Thymus (tissue), 11 donors: ENCODE measurements at regions not wholly inside any gene's neighbourhood (a gene's known extent, or its start where the extent isn't known, plus 50 kb on each side); places are given as distances from the start of the nearest gene placed in this dataset.

ENCODE experiments used
- DNase-seq, 9 donors: peaks; one replicate each; pipeline ENCODE4 v3.0.0-alpha.2; 2013; ENCODE audit warnings: low spot score in 9 of 9, low read depth in 6 of 9, missing footprints in 1 of 9
- H3K27ac ChIP-seq, 2 donors: one replicate each; pipeline ENCODE4 v1.5.1; 2013; ENCODE audit warnings: control low read depth in 1 of 2, low read depth in 1 of 2, low read length in 1 of 2, mild to moderate bottlenecking in 1 of 2, moderate library complexity in 1 of 2
- H3K27me3 ChIP-seq, 2 donors: one replicate each; pipeline ENCODE4 v1.5.1; 2013; ENCODE audit warnings: low read length in 1 of 2; ENCODE audit not compliant: control insufficient read depth in 2 of 2, insufficient read depth in 1 of 2
- H3K36me3 ChIP-seq, 2 donors: one replicate each; pipeline ENCODE4 v1.5.1; 2013; ENCODE audit warnings: low read length in 1 of 2, mild to moderate bottlenecking in 1 of 2, moderate library complexity in 1 of 2; ENCODE audit not compliant: control insufficient read depth in 2 of 2, insufficient read depth in 2 of 2
- H3K4me1 ChIP-seq, 2 donors: one replicate each; pipeline ENCODE4 v1.5.1; 2013; ENCODE audit warnings: low read length in 2 of 2; ENCODE audit not compliant: control insufficient read depth in 2 of 2, insufficient read depth in 2 of 2
- H3K4me3 ChIP-seq, 2 donors: one replicate each; pipeline ENCODE4 v1.5.1; 2013; ENCODE audit warnings: low read length in 2 of 2, control low read depth in 1 of 2, mild to moderate bottlenecking in 1 of 2
- H3K9me3 ChIP-seq, 2 donors: one replicate each; pipeline ENCODE4 v1.5.1; 2013; ENCODE audit warnings: low read length in 1 of 2, mild to moderate bottlenecking in 1 of 2; ENCODE audit not compliant: control insufficient read depth in 2 of 2, insufficient read depth in 1 of 2
- WGBS: extraction: QIAGEN DNeasy Blood & Tissue Kit; methylation state at CpG from one replicate; pipeline ENCODE4 v1.1.7; 2013; 5-methylcytosine and 5-hydroxymethylcytosine counted together
- donor health status: healthy.

- H3K9me3 ChIP-seq, result peaks cover 0 to 1% of the 10 kb centered on the region in 2 donors
- no peaks in the 10 kb centered on the region for H3K36me3 ChIP-seq
- H3K4me1 ChIP-seq, result no peaks in the 10 kb centered on the region
- no peak for DNase-seq
- H3K27ac ChIP-seq, result no peak overlapping the region
- no peaks in the 10 kb centered on the region for H3K27me3 ChIP-seq
- no peak overlapping the region for H3K4me3 ChIP-seq
- WGBS, result 84% methylated on average over 2 of the region's 2 CpGs
Measured at GRCh38 chr18:47586418-47587070, 335.1 kb upstream of the SKOR2 start.

GRCh38 chr18:47585914-47586313, 334.5 kb upstream of the SKOR2 start:
- 57% methylated on average over 6 of the region's 6 CpGs for WGBS
- no peak for DNase-seq

GRCh38 chr18:47585136-47585535, 333.7 kb upstream of the SKOR2 start:
- H3K4me1 ChIP-seq, result no peaks in the 10 kb centered on the region
- no peak for DNase-seq

More at GRCh38 chr18:47585914-47586313, 334.5 kb upstream of the SKOR2 start:
- H3K27ac ChIP-seq, result no peak overlapping the region
- H3K4me1 ChIP-seq, result no peaks in the 10 kb centered on the region
- peaks cover 0 to 1% of the 10 kb centered on the region in 2 donors for H3K9me3 ChIP-seq
- H3K27me3 ChIP-seq, result no peaks in the 10 kb centered on the region
- no peak overlapping the region for H3K4me3 ChIP-seq
- no peaks in the 10 kb centered on the region for H3K36me3 ChIP-seq

GRCh38 chr18:47582093-47582492, 330.6 kb upstream of the SKOR2 start:
- no peaks in the 10 kb centered on the region for H3K36me3 ChIP-seq
- no peaks in the 10 kb centered on the region for H3K4me1 ChIP-seq
- no peak overlapping the region for H3K4me3 ChIP-seq
- H3K9me3 ChIP-seq, result no peaks in the 10 kb centered on the region
- no peak for DNase-seq
- no peak overlapping the region for H3K27ac ChIP-seq
- 24% methylated on average over 3 of the region's 3 CpGs for WGBS
- no peaks in the 10 kb centered on the region for H3K27me3 ChIP-seq

More at GRCh38 chr18:47585136-47585535, 333.7 kb upstream of the SKOR2 start:
- Histone ChIP-seq H3K9me3 (peaks cover 0 to under 1% of the 10 kb centered on the region in 2 donors), H3K27me3 (no peaks in the 10 kb centered on the region), H3K4me3 (no peak overlapping the region), H3K27ac (no peak overlapping the region), H3K36me3 (no peaks in the 10 kb centered on the region)
- WGBS, result 91% methylated on average over 5 of the region's 5 CpGs

GRCh38 chr18:47577520-47577919, 326.1 kb upstream of the SKOR2 start:
- no peaks in the 10 kb centered on the region for H3K36me3 ChIP-seq
- no peaks in the 10 kb centered on the region for H3K9me3 ChIP-seq
- H3K4me3 ChIP-seq, result no peak overlapping the region
- H3K4me1 ChIP-seq, result no peaks in the 10 kb centered on the region
- no peak for DNase-seq
- no peak overlapping the region for H3K27ac ChIP-seq
- 52% methylated on average over 7 of the region's 7 CpGs for WGBS
- no peaks in the 10 kb centered on the region for H3K27me3 ChIP-seq

- H3K27me3 ChIP-seq, result no peaks in the 10 kb centered on the region
- H3K27ac ChIP-seq, result no peak overlapping the region
- WGBS, result 51% methylated on average over 6 of the region's 6 CpGs
- no peaks in the 10 kb centered on the region for H3K4me1 ChIP-seq
- H3K4me3 ChIP-seq, result no peak overlapping the region
- H3K9me3 ChIP-seq, result no peaks in the 10 kb centered on the region
- no peak for DNase-seq
- H3K36me3 ChIP-seq, result no peaks in the 10 kb centered on the region
Measured at GRCh38 chr18:47574966-47575365, 323.5 kb upstream of the SKOR2 start.

- Histone ChIP-seq H3K4me3 (no peak overlapping the region), H3K36me3 (no peaks in the 10 kb centered on the region), H3K9me3 (no peaks in the 10 kb centered on the region), H3K27ac (no peak overlapping the region), H3K27me3 (no peaks in the 10 kb centered on the region), H3K4me1 (no peaks in the 10 kb centered on the region)
- WGBS, result 63% methylated on average over 3 of the region's 3 CpGs
- no peak for DNase-seq
Measured at GRCh38 chr18:47571957-47572356, 320.5 kb upstream of the SKOR2 start.

GRCh38 chr18:47566809-47567208, 315.3 kb upstream of the SKOR2 start:
- Histone ChIP-seq H3K4me1 (no peaks in the 10 kb centered on the region), H3K27ac (no peak overlapping the region), H3K4me3 (no peak overlapping the region), H3K36me3 (no peaks in the 10 kb centered on the region), H3K9me3 (no peaks in the 10 kb centered on the region), H3K27me3 (no peaks in the 10 kb centered on the region)
- DNase-seq, result no peak
- 86% methylated on average over 1 of the region's 1 CpG for WGBS

- Histone ChIP-seq H3K27ac (no peak overlapping the region), H3K27me3 (peaks cover 3 to 11% of the 10 kb centered on the region in 2 donors), H3K4me3 (no peak overlapping the region), H3K9me3 (no peaks in the 10 kb centered on the region), H3K36me3 (no peaks in the 10 kb centered on the region), H3K4me1 (no peaks in the 10 kb centered on the region)
- DNase-seq, result no peak
- 49% methylated on average over 17 of the region's 17 CpGs for WGBS
Measured at GRCh38 chr18:47560723-47561715, 309.6 kb upstream of the SKOR2 start.
